ENCODE measurements at regions not wholly inside any gene's neighbourhood (a gene's known extent, or its start where the extent isn't known, plus 50 kb on each side); places are given as distances from the start of the nearest gene placed in this dataset.
A peak's percentile ranks its signal among the peaks of the same experiment; 100 is the strongest.

GRCh38 chr12:16766736-16767135 is 160.8 kb upstream of the LMO3 start:
- CTCF ChIA-PET = no interaction called here

GRCh38 chr12:16763901-16764300 is 157.9 kb upstream of the LMO3 start:
- H3K9me3 Mint-ChIP-seq (ENCODE audit: low read depth, unreplicated experiment) = no peaks in the 10 kb centered on the region
- intact Hi-C loops (cut with micrococcal nuclease; ENCODE audit: unreplicated experiment) = no loop called here
- BruUV-seq (replicated peaks) = no TSS peak
- no peak for DNase-seq
- H3K27me3 Mint-ChIP-seq (ENCODE audit: unreplicated experiment) = no peaks in the 10 kb centered on the region
- no peaks in the 10 kb centered on the region for H3K4me1 Mint-ChIP-seq (ENCODE audit: low read depth, unreplicated experiment)
- peak overlapping the region; percentile 30 for H3K27ac Mint-ChIP-seq (ENCODE audit: unreplicated experiment)
- CTCF ChIA-PET = no interaction called here
- H3K36me3 Mint-ChIP-seq (ENCODE audit: insufficient read depth, unreplicated experiment) = no peaks in the 10 kb centered on the region
- TF ChIP-seq CTCF (IDR thresholded peaks at IDR 0.05; ENCODE audit: unreplicated experiment) = no peak
- no peak overlapping the region for H3K4me3 Mint-ChIP-seq (ENCODE audit: low read depth, unreplicated experiment)

More at GRCh38 chr12:16766736-16767135, 160.8 kb upstream of the LMO3 start:
- DNase-seq = no peak
- H3K27me3 Mint-ChIP-seq (ENCODE audit: unreplicated experiment) = no peaks in the 10 kb centered on the region
- intact Hi-C loops (cut with micrococcal nuclease; ENCODE audit: unreplicated experiment) = no loop called here
- H3K4me1 Mint-ChIP-seq (ENCODE audit: low read depth, unreplicated experiment) = no peaks in the 10 kb centered on the region
- H3K27ac Mint-ChIP-seq (ENCODE audit: unreplicated experiment) = no peak overlapping the region
- peaks cover 8% of the 10 kb centered on the region for H3K9me3 Mint-ChIP-seq (ENCODE audit: low read depth, unreplicated experiment)
- no TSS peak for BruUV-seq (replicated peaks)
- no peaks in the 10 kb centered on the region for H3K36me3 Mint-ChIP-seq (ENCODE audit: insufficient read depth, unreplicated experiment)
- H3K4me3 Mint-ChIP-seq (ENCODE audit: low read depth, unreplicated experiment) = no peak overlapping the region
- no peak for TF ChIP-seq CTCF (IDR thresholded peaks at IDR 0.05; ENCODE audit: unreplicated experiment)

GRCh38 chr12:16756833-16757555 is 151.0 kb upstream of the LMO3 start:
- no peaks in the 10 kb centered on the region for H3K4me1 Mint-ChIP-seq (ENCODE audit: low read depth, unreplicated experiment)
- CTCF ChIA-PET = no interaction called here
- no peak overlapping the region for H3K4me3 Mint-ChIP-seq (ENCODE audit: low read depth, unreplicated experiment)
- H3K9me3 Mint-ChIP-seq (ENCODE audit: low read depth, unreplicated experiment) = no peaks in the 10 kb centered on the region
- no peak for DNase-seq
- no TSS peak for BruUV-seq (replicated peaks)
- no peak overlapping the region for H3K27ac Mint-ChIP-seq (ENCODE audit: unreplicated experiment)
- no peak for TF ChIP-seq CTCF (IDR thresholded peaks at IDR 0.05; ENCODE audit: unreplicated experiment)
- no peaks in the 10 kb centered on the region for H3K36me3 Mint-ChIP-seq (ENCODE audit: insufficient read depth, unreplicated experiment)
- no peaks in the 10 kb centered on the region for H3K27me3 Mint-ChIP-seq (ENCODE audit: unreplicated experiment)
- intact Hi-C loops (cut with micrococcal nuclease; ENCODE audit: unreplicated experiment) = no loop called here

GRCh38 chr12:16730772-16731171 is 124.8 kb upstream of the LMO3 start:
- no peaks in the 10 kb centered on the region for H3K4me1 Mint-ChIP-seq (ENCODE audit: low read depth, unreplicated experiment)
- CTCF ChIA-PET = no interaction called here
- H3K27me3 Mint-ChIP-seq (ENCODE audit: unreplicated experiment) = no peaks in the 10 kb centered on the region
- no peaks in the 10 kb centered on the region for H3K36me3 Mint-ChIP-seq (ENCODE audit: insufficient read depth, unreplicated experiment)
- H3K27ac Mint-ChIP-seq (ENCODE audit: unreplicated experiment) = no peak overlapping the region
- TF ChIP-seq CTCF (IDR thresholded peaks at IDR 0.05; ENCODE audit: unreplicated experiment) = no peak
- no peak for DNase-seq
- intact Hi-C loops (cut with micrococcal nuclease; ENCODE audit: unreplicated experiment) = no loop called here
- H3K4me3 Mint-ChIP-seq (ENCODE audit: low read depth, unreplicated experiment) = no peak overlapping the region
- no peaks in the 10 kb centered on the region for H3K9me3 Mint-ChIP-seq (ENCODE audit: low read depth, unreplicated experiment)
- BruUV-seq (replicated peaks) = no TSS peak
